ENCODE measurements at regions not wholly inside any gene's neighbourhood (a gene's known extent, or its start where the extent isn't known, plus 50 kb on each side); places are given as distances from the start of the nearest gene placed in this dataset.

DNA sequence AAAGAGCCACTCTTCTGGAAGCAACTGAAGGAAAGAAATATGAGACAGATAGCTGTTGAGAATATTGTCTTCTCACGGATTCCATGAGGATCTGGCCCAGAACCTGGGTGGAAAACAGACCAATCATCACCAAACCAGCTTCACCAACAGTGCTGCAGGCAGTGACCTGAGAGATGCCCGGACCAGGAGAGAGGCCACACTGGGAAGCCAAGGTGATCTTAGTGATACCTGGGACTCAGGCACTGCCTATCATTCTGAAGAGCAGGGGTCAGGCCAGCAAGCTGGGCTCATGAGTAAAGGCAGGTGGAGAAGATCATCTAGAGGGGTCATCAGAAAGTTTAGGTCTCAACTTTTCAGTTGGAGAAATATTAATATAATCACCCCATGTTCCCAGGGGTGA, 595.8 kb upstream of the CADM1 start:
- no peak for DNase-seq

DNA sequence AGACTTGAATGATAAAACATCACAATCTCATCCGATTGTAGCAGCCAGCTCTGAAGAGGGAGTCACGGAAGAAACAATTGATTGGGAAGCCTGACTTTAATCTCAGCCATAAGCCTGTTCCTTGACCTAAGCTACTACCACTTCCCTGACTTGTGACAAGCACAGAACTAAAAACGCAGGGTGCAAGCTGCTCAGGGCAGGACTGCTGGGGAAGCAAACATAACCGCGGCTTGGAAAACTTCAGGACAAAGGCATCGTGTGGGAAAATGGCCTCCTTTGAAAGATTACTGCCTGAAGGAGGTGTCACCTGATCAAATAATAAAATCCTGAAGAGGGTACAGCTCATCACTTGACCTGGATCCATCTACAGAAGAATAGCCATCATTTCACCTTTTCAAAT, 595.3 kb upstream of the CADM1 start:
- DNase-seq = no peak

DNA sequence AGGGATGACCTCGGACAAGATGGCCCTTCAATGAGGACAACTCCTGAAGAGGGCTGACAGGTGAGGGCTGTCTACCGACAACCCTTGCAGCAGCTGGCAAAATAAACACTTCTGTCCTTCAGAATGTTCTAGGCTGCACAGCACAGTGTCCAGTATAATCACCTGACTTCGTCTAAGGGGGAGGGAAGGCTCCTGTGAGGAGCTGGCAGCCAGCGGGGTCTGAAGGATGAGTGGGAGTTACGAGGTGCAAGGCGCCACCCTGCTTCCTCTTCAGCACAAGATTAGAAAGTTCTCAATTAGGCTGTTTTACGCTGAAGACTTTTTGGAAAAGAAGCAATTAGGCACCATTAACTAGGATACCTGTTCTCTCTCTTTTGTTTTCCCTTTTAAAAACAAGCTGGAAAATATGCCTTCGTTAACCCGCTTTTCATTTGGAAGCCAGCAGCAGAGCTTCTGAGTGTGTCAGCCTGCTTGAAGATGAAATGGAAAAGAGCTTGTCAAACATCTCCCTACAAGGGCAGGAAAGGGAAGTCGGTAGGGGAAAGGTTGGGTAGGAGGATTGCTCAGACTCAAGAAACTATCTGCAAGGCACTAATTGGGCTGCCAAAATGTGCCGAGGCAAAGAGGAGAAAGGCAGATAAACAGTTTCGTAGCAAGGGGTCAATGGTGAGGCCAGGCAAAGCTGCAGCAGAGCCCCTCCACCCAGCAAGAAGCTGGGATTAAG, 592.2 kb upstream of the CADM1 start:
- DNase-seq = no peak

DNA sequence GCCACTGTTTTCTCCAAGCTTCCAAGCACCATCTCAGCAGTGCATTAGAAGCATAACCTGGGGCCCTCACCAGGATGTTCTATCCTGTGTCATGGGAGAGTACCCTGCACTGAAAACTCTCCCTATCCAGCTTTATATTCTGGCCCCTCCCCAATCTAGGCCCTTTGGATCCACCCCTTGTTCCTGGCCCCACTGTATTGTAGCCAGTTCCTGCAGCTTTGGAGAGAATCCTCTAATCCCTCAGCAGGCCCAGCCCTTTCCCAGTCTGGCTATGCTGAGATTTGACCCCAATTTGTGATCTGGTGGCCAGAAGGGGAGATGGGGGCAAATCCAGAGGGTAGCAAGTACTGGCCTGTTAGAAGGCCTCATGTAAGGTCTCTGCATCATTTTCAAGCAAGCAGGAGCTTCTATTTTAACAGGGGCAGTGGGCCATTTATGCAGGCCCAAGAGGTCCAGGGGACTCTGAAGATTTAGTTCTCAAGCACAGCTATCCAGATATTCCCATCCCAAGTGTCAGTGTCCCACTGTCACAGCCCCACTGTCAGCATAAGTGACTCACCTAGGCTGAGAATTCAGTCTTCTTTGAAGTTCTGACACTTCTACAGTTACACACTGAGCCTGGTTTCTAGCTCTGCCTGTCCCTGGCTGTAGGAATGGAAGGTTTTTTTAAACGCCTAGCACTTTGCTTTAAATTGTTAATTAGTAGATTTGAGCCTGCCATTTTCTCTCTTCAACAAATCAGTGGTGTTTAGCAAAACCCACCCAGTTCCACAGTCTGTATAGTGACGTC, 589.5 kb upstream of the CADM1 start:
- DNase-seq = no peak

DNA sequence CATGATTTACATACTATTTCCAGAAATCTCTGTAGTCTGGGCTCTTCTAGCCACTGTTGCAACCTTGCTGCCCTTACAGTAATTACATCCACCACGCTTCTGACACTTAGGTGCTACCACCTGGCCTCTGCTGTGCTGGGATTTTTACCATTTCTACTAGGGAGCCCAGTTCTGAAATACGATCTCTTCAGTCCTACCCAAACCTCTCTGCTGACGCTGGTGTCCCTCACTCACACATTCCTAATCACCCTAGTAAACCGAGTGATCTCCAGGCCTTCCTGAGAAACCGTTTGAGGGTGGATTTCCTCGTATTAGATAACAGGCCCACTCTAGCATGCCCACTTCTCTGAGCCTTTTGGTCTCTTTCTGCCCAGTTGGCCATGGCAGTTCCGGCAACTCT, 588.9 kb upstream of the CADM1 start:
- DNase-seq = no peak

DNA sequence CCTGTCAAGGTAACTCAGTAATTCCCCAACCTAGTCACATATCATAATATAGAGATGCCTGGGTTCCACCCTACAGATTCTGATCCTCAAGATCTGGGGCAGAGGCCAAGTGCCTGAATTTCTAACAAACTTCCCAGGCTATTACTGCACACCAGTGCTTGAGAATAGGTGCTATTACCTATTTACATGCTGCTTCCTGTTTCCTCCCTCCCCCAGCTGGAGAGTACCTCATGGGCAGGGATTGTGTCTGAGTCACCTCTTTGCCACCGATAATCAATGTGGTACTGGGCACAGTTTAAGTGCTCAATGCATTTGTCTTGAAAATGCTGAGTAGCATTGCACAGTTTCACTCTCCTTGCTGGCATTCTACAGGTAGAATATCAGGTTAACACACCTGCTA, 582.2 kb upstream of the CADM1 start:
- no peak for DNase-seq

DNA sequence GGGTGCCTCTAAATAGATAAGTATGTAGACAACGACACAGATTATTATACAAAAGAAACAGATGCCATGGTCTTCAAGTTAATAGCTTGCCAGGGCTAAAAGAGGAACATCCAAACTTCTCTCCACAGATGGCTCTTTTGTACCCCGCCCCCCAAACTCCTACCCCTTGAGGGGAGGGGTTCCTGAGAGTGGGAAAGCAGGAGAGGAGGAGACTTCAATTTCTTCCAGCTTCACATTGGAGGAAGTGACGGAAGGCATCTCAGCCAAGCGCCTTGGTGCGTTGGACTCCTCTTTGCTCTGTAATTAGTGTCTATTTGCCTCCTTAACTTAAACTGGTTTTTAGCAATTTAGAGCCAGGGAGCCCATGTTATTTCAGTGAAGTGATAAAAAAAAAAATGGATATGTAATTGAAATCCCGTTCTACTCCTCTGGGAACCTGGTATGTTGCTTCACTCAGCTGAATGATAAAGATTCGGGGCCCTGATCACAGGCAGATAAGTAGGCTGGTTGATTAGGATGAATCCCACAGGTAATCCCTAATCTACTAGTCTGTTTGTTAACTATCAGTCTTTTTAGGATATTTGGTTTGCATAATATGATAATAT, 580.9 kb upstream of the CADM1 start:
- no peak for DNase-seq

DNA sequence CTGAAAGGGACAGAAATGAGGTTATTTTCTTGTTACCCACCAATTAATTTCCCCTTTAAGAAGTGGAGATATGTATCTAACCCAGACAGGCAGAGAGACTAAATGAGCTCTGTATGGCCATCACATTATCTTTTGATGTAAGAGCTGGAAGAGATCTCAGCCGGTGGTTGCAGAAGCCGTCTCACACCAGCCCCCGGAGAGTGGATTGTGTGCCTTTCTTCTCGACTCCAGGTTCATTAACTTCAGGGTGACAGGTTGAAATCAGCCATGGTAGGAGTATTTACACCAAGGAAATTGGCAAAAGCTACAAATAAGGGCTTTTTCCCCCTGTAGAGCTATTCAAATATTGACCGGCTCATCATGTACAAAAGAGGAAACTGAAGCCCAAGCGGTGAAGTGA, 580.3 kb upstream of the CADM1 start:
- no peak for DNase-seq

DNA sequence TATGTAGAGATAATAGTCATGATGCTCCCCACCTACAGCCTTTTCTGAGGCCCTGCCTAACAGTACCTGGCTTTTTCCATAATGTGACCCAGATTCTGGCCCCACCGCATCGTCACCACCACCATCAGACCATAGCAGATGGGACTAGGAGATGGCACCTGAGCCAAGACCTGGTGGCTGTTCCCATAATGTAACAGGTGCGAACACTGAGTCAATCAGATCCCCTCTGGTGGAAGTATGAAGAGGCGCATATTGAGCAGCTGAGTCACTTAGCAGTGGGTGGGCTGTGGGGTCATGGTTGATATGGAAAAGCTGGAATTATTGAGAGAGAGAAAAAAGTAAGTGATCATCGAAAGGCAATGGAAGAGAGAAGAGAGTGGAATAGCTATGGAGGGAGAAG, 578.0 kb upstream of the CADM1 start:
- no peak for DNase-seq

DNA sequence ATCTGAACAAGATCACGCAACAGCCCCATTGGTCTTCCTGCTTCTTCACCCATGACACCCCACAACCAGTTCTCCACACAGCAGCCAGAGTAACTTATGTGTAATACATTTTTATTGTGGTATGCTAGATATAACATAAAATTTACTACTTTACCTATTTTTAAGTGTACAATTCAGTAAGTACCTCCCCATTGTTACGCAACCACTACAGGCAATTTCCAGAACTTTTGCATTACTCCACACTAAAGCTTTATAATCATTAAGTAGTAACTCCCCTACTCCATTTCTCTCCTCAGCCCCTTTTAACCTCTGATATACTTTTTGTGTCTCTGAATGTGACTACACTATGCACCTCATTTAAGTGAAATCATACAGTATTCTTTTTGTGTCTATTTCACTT, 575.4 kb upstream of the CADM1 start:
- no peak for DNase-seq

DNA sequence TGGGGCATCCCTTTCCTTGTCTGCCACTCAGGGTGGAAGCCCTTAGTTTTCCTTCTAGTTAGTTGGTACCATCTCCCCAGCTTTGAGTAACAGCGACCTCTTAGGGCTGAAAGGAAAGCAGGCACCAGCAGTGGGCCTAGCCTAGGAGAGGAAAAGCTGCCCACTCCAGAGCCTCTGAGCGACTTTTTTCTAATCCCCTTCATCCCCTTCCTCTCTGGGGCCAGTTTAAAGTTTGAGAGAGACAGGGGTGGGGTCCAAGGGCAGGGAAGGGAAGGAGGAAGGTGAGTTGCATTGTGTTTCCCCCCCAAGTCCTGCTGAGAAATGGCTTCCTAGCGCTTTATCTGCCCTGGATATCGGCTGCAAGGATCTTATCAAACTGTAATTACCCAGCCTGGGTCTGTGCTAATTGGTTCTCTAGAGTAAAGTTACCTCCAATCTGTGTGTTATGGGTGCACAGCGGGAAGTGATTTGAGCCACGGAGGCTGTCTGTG, 573.9 kb upstream of the CADM1 start:
- peak; percentile 61 for DNase-seq

DNA sequence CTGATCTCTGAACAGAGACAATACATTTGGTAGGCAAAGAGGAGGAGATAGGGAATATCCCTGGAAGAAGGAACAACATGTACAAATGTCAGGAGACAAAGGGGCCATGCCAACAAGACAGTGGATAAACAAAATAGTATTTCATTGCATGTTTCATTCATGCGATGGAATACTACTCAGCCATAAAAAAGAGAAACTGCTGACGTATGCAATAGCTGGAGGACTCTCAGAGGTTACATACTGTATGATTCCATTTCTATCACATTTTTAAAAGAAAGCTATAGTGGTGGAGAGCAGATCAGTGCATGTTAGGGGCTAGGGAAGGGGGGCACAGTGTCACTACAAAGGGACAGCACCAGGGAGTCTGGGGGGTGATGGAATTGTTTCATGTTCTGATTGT, 572.9 kb upstream of the CADM1 start:
- no peak for DNase-seq

DNA sequence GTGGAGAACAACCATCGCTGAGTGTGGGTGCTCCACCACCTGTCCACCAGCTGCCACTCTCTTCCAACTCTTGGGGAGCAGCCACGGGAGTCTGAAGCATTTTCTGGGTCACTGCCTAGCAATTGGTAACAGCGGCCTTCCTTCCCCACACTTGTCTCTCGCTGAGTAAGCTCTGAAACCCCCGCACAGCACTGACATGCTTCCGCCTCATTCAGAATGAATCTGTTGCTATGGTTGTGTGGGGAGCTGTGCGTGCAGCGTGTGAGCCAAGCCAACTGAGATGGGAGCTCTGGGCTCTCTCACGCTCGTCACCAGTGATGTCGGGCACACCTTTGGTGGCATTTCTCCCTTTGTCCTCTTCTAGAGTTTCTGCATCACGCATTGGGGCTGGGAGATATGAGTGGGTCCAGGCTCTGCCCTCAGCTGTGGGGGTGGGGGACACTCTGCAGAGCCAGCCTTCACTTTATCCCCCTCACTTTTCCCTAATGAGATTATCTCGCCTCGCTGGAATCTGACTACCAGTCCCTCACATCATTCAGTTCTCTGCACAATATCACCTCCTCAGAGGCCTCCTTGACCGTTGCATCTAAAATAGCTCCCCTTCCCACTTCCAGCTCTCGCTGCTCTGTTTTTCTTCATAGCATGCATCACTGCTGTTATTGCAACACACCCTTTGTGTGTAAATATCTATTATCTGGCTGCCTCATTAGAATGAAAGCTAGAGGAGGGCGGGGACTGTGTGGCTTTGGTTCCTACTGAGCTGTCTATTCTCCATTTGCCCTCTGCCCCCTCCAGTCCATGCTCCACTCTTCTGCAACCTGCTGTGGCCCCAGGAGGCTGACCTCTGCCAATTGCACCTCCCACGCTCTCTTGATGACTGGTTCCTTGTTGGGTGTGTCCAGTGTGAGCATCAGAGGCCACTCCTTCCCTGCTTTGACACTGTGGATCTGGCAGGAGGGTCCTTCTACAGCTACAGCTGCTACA, 569.9 kb upstream of the CADM1 start:
- peak; percentile 70 for DNase-seq

DNA sequence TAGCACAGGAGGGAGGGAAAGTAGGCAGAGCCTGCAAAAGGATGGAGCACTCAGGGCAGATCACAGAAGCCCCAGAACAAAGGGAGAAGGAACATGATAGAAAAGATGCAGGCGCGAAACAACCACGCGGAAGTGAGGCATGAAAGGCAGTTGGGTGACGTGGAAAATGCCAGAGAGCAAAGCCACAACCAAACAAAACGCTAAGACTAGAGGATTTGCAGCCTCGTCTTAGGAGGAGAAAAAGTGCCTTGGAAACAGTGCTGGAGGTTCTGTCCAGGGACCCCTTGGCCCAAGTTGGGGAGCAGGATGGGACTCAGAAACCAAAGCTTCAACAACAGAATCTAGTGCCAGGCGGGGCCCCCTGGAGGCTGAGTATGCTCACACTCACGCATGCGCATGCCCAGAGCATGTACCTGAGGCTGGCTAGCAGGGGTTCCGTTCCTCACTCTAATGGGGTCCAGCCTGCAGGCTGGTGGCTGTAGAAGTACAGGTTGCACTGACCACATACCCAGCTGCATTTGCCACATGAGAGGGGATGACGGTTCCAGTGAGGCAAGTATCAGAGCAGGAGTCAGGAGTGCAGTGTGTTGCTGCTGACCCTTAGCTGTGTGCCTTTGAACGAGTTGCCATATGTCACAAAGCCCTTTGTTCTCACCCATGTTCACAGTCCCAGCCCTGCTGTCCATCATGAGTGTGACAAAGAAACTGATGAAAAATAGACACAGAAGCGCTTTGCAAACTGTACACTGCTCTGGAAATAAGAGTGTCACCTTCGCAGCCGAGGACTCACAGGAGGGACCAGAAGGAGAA, 568.6 kb upstream of the CADM1 start:
- DNase-seq = no peak

DNA sequence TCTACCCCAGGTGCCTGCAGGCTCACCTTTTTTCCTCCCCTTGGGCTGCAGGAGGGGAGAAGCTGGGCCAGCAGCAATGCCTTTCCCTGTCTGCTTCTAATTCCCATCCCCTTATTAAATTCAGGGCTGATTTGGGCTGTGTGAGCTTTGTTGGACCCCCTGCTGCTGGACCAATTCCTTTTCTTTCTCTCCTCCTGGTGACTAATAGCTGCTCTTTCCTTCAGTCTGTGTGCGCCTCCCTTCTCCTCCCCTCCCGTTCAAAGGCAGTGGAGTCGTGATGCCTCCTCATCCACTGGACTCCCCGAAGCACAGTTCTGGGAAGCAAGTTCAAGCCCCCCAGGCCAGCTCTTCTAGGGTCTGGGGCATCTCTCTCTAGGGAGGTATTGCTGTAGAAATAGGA, 567.9 kb upstream of the CADM1 start:
- DNase-seq = no peak

DNA sequence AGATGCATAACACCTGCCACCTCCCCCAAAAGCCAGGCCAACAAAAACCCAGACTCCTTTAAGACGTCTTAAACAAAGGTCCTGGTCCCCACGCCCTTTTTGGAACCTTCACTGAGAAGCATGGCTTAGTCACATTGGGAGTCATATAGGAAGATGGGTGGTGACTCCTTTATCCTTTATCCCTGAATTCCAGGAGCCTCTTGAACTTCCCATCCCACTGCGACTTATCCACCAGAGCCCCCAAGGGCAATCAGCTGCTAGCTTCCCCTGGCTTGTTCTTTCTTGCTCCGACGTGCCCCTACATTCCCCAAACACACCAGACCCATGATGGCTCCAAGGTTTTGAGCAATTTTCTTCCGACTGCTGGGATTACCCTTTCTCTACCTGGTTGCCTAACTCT, 567.0 kb upstream of the CADM1 start:
- DNase-seq = no peak

DNA sequence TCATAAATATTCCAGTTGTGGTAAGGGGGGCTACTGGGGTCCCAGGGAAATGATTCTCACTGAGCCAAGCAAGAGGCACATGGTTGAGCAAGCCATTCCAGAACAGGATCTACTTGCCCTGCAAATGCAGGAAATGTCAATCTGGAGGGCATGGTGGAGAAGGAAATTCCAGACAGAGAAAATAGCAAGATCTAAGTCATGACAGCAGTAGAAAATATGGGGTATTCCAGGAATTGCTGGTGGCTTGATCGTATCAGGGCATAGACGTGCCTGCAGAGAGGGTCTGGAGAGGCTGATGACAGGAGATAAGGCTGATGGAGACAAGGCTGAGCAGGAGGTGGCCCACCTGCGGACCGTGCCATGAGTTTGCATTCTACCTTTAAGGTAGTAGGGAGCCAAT, 566.3 kb upstream of the CADM1 start:
- DNase-seq = no peak

DNA sequence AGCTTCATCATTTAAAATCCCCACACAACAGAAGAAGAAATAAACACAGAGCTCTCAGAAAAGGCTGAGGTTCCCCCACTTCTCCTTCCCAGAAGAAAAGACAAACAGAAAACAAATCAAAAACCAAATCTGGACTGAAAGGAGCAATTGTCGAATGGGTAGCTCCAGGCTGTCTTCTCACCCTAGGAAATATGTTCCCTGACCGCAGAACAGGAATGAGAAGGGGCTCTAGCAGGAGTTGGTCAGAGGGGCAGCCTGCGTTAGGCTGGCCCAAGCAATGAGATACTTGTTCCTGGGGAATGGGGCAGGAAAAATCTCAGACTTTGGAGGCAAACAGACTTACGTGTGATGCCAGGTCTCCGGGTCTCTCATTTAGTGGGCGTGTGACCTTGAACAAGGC, 562.6 kb upstream of the CADM1 start:
- DNase-seq = no peak

DNA sequence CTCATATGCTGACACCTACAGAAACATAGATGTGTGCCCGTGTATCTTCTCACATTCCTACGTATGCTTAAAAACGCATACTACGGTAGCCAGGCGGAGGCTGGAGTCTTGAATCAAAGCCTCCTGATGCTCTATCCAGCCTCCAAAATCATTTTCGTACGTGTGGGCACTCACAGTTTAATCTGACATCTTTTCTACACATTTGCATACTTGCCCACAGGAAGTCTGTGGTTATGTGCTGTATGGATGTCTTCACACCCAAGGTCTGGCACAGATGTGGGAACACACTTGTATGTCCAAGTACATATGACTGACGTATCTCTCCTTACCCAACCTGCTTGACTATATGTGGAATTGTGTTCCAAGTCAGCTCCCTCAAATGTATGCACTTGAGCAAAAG, 561.8 kb upstream of the CADM1 start:
- no peak for DNase-seq

DNA sequence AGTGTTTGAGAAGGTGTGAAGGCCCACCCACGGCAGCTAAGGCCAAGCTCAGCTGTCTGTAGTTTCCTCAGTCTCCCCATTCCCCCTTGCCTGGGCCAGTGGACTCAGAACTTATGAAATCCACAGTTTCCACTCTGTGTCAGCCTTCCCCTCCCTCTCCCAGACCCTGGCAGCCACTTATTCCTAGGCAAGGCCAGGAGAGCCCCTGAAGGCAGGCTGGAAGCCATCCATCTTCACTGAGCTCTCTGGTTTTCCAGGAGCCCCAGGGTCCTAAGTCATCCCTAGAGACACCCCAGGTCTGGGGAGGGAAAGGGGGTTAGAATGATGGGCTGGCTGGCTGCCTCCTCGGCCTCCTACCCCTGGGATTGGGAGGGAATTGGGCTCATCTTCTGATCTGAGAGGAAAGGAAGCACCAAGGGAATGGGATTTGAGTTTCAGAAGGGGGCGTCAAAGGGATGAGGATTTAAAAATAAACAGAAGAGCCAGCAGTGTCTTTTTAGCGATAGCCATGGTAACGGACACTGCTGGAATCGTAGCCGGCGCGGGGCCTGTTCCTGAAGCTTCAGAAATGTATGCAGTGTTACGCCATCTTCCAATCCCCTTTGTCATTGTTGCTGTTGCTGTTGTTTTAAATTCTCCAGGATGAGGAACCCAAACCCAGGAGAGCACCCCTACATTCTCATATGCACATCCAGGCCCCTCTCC, 561.1 kb upstream of the CADM1 start:
- DNase-seq = no peak

DNA sequence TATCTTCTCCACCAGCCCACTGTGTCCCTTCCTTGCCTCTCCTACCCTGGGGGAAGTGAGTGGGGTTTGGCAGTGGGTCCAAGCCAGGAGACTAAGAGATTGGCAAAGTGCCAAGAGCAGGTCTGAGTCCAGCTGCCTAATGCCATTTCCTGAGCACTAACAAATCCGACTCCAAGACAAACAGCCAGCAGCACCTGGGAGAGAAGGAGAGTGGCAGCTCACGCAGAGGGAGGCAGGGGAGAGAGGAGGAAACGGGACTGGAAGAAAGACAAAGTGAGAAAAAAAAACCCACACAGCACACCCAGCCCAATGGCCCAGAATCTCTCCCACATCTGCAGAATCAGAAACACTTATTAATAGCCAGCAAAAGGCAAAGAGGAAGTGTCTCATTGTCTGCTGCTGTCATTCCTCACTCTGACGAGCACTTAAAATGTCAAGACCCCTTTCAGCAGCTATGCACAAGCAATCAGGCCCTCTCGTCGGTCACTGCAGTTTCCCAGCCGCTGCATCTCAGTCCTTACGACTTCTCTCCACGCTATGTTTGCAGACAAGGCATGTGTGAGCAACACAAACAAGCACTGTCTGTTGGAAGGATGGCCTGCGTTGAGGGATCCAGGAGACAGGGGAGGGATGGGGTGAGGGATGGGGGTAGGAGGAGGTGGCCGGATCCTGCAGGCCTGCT, 558.4 kb upstream of the CADM1 start:
- peak; percentile 75 for DNase-seq
